Lower lobe of right lung (tissue), 2 donors: ENCODE measurements at regions not wholly inside any gene's neighbourhood (a gene's known extent, or its start where the extent isn't known, plus 50 kb on each side); places are given as distances from the start of the nearest gene placed in this dataset.

Experiments
- ATAC-seq, 2 donors: fragments of 200-7000 bp; cut with Tn5 transposase; one replicate each; pipeline ENCODE4 v1.9.1; 2020 to 2022; ENCODE audit warnings: mild to moderate bottlenecking in 2 of 2, moderate library complexity in 2 of 2
- DNase-seq: peaks from one replicate; pipeline ENCODE4 v3.0.0-alpha.2; 2020
- H3K27ac ChIP-seq: fragments of 200-600 bp; one replicate; pipeline ENCODE4 v1.8.0; 2022
- H3K27me3 ChIP-seq: fragments of 200-600 bp; one replicate; pipeline ENCODE4 v1.8.0; 2022; ENCODE audit warnings: low read depth
- H3K36me3 ChIP-seq: fragments of 200-600 bp; one replicate; pipeline ENCODE4 v1.8.0; 2022; ENCODE audit warnings: mild to moderate bottlenecking
- H3K4me1 ChIP-seq: fragments of 200-600 bp; one replicate; pipeline ENCODE4 v1.8.0; 2022
- H3K4me3 ChIP-seq: fragments of 200-600 bp; one replicate; pipeline ENCODE4 v1.8.0; 2022; ENCODE audit warnings: mild to moderate bottlenecking
- H3K9me3 ChIP-seq: fragments of 200-600 bp; one replicate; pipeline ENCODE4 v1.8.0; 2022
- CTCF ChIP-seq: fragments of 200-600 bp; IDR thresholded peaks from one replicate; pipeline ENCODE4 v1.8.0; 2022; ENCODE audit warnings: antibody characterized with exemption, mild to moderate bottlenecking
- intact Hi-C: fragments of 100-400 bp; cut with DNase I; formaldehyde crosslinking; loops from one replicate; pipeline ENCODE4 v1.11.0; 2022
- donor health status: DM: no; HTN: yes; CAD: no; lungs with severe emphysema.

- intact Hi-C loops, result no loop called here
- ATAC-seq (no peak), DNase-seq (no peak)
- TF ChIP-seq CTCF, result no peak
- H3K9me3 ChIP-seq, result no peaks in the 10 kb centered on the region
- H3K36me3 ChIP-seq, result no peaks in the 10 kb centered on the region
- H3K27ac ChIP-seq, result no peak overlapping the region
- no peak overlapping the region for H3K4me3 ChIP-seq
- H3K4me1 ChIP-seq, result no peaks in the 10 kb centered on the region
- H3K27me3 ChIP-seq, result peaks cover 3% of the 10 kb centered on the region
These were observed 142.0 kb upstream of the PRKCQ start for GRCh38 chr10:6721964-6722615.

GRCh38 chr10:6721480-6721879 is 141.4 kb upstream of the PRKCQ start:
- DNase-seq, result no peak
- no peaks in the 10 kb centered on the region for H3K36me3 ChIP-seq
- intact Hi-C loops, result no loop called here
- H3K4me1 ChIP-seq, result no peaks in the 10 kb centered on the region
- TF ChIP-seq CTCF, result no peak
- H3K27ac ChIP-seq, result no peak overlapping the region
- no peaks in the 10 kb centered on the region for H3K9me3 ChIP-seq
- ATAC-seq, result peak in 1 of 2 donors; percentile 32
- H3K27me3 ChIP-seq, result peaks cover 5% of the 10 kb centered on the region
- no peak overlapping the region for H3K4me3 ChIP-seq

GRCh38 chr10:6719561-6719960 is 139.5 kb upstream of the PRKCQ start:
- H3K27ac ChIP-seq, result no peak overlapping the region
- H3K4me3 ChIP-seq, result no peak overlapping the region
- DNase-seq (no peak), ATAC-seq (no peak)
- intact Hi-C loops, result no loop called here
- H3K27me3 ChIP-seq, result peaks cover 5% of the 10 kb centered on the region
- H3K36me3 ChIP-seq, result no peaks in the 10 kb centered on the region
- no peak for TF ChIP-seq CTCF
- no peaks in the 10 kb centered on the region for H3K9me3 ChIP-seq
- H3K4me1 ChIP-seq, result no peaks in the 10 kb centered on the region

- no peaks in the 10 kb centered on the region for H3K36me3 ChIP-seq
- no peak overlapping the region for H3K27ac ChIP-seq
- ATAC-seq (no peak), DNase-seq (no peak)
- no peaks in the 10 kb centered on the region for H3K4me1 ChIP-seq
- H3K9me3 ChIP-seq, result no peaks in the 10 kb centered on the region
- intact Hi-C loops, result no loop called here
- no peak overlapping the region for H3K4me3 ChIP-seq
- peaks cover 5% of the 10 kb centered on the region for H3K27me3 ChIP-seq
- no peak for TF ChIP-seq CTCF
These were observed 138.5 kb upstream of the PRKCQ start for GRCh38 chr10:6718550-6718949.

- no peak for ATAC-seq
- Histone ChIP-seq H3K4me1 (no peaks in the 10 kb centered on the region), H3K27ac (no peak overlapping the region), H3K4me3 (no peak overlapping the region), H3K9me3 (no peaks in the 10 kb centered on the region), H3K27me3 (peaks cover 12% of the 10 kb centered on the region), H3K36me3 (no peaks in the 10 kb centered on the region)
- intact Hi-C loops, result no loop called here
- DNase-seq, result no peak
- no peak for TF ChIP-seq CTCF
These were observed 136.4 kb upstream of the PRKCQ start for GRCh38 chr10:6716516-6716915.
